NCI-H1092 (cell line): ENCODE measurements at regions not wholly inside any gene's neighbourhood (a gene's known extent, or its start where the extent isn't known, plus 50 kb on each side); places are given as distances from the start of the nearest gene placed in this dataset.

ENCODE experiments used
- DNase-seq: peaks from one replicate; lab custom pipeline; 2025; lab: John Stamatoyannopoulos, UW

- no peak for DNase-seq
Observed at GRCh38 chr3:157807280-157807679, 298.9 kb downstream of the SHOX2 start.

GRCh38 chr3:157805538-157805937 lies 300.7 kb downstream of the SHOX2 start:
- no peak for DNase-seq

- no peak for DNase-seq
Observed at GRCh38 chr3:157794771-157795170, 291.6 kb upstream of the VEPH1 start.

- no peak for DNase-seq
Observed at GRCh38 chr3:157793745-157794144, 290.5 kb upstream of the VEPH1 start.

- no peak for DNase-seq
Observed at GRCh38 chr3:157789162-157789561, 285.9 kb upstream of the VEPH1 start.

- DNase-seq = no peak
Observed at GRCh38 chr3:157786618-157787017, 283.4 kb upstream of the VEPH1 start.

GRCh38 chr3:157786211-157786610 lies 283.0 kb upstream of the VEPH1 start:
- DNase-seq = no peak

- no peak for DNase-seq
Observed at GRCh38 chr3:157785102-157785826, 282.0 kb upstream of the VEPH1 start.

GRCh38 chr3:157782236-157782635 lies 279.0 kb upstream of the VEPH1 start:
- DNase-seq = no peak

- no peak for DNase-seq
Observed at GRCh38 chr3:157776861-157777260, 273.6 kb upstream of the VEPH1 start.

- DNase-seq = no peak
Observed at GRCh38 chr3:157775446-157775845, 272.2 kb upstream of the VEPH1 start.

- no peak for DNase-seq
Observed at GRCh38 chr3:157769378-157769777, 266.2 kb upstream of the VEPH1 start.

- DNase-seq = no peak
Observed at GRCh38 chr3:157767607-157768006, 264.4 kb upstream of the VEPH1 start.

- no peak for DNase-seq
Observed at GRCh38 chr3:157763644-157764043, 260.4 kb upstream of the VEPH1 start.

GRCh38 chr3:157759311-157759710 lies 256.1 kb upstream of the VEPH1 start:
- DNase-seq = no peak

- DNase-seq = no peak
Observed at GRCh38 chr3:157755233-157755632, 252.0 kb upstream of the VEPH1 start.

- no peak for DNase-seq
Observed at GRCh38 chr3:157754451-157754850, 251.2 kb upstream of the VEPH1 start.

GRCh38 chr3:157753787-157754136 lies 250.5 kb upstream of the VEPH1 start:
- DNase-seq = no peak

- DNase-seq = no peak
Observed at GRCh38 chr3:157752956-157753786, 250.0 kb upstream of the VEPH1 start.

GRCh38 chr3:157752554-157752953 lies 249.3 kb upstream of the VEPH1 start:
- DNase-seq = no peak

GRCh38 chr3:157751386-157751785 lies 248.2 kb upstream of the VEPH1 start:
- DNase-seq = no peak

GRCh38 chr3:157746391-157746790 lies 243.2 kb upstream of the VEPH1 start:
- no peak for DNase-seq

- no peak for DNase-seq
Observed at GRCh38 chr3:157741607-157742006, 238.4 kb upstream of the VEPH1 start.

GRCh38 chr3:157738441-157738840 lies 235.2 kb upstream of the VEPH1 start:
- DNase-seq = no peak
